Stomach (tissue), 8 donors: ENCODE measurements at regions not wholly inside any gene's neighbourhood (a gene's known extent, or its start where the extent isn't known, plus 50 kb on each side); places are given as distances from the start of the nearest gene placed in this dataset.

Experiments used
- DNase-seq, 2 donors: peaks; one replicate each; pipeline versions ENCODE4 v3.0.0 to v3.0.0-alpha.2; 2013 to 2019
- H3K27ac ChIP-seq, 5 donors: fragments of 200-600 bp in 4 of 5; sonication (generic) in 4 of 5; one replicate each; pipeline ENCODE4 v1.5.1; 2013 to 2019; ENCODE audit warnings: mild to moderate bottlenecking in 1 of 5, moderate library complexity in 1 of 5
- H3K27me3 ChIP-seq, 3 donors: fragments of 200-600 bp; sonication (generic); one replicate each; pipeline ENCODE4 v1.5.1; 2017 to 2019; ENCODE audit warnings: mixed run types in 1 of 3
- H3K36me3 ChIP-seq, 4 donors: fragments of 200-600 bp; sonication (generic); 1 replicate in 3 of 4; 2 replicates in 1 of 4; pipeline ENCODE4 v1.5.1; 2016 to 2019
- H3K4me1 ChIP-seq, 4 donors: fragments of 200-600 bp; sonication (generic); one replicate each; pipeline ENCODE4 v1.5.1; 2016 to 2019
- H3K4me3 ChIP-seq, 4 donors: fragments of 200-600 bp; sonication (generic) in 3 of 4; one replicate each; pipeline ENCODE4 v1.5.1; 2016 to 2019; ENCODE audit warnings: mild to moderate bottlenecking in 1 of 4
- H3K9me3 ChIP-seq, 4 donors: fragments of 200-600 bp; sonication (generic); one replicate each; pipeline ENCODE4 v1.5.1; 2016 to 2019
- CTCF ChIP-seq, 7 experiments: fragments of 450-650 bp in 4 of 7; fragments of 200-600 bp in 3 of 7; sonication (generic) in 3 of 7; IDR thresholded peaks; one replicate each; pipeline ENCODE4 v1.5.1; 2016 to 2019; ENCODE audit warnings: antibody characterized with exemption in 7 of 7, control low read depth in 2 of 7, mild to moderate bottlenecking in 1 of 7
- EP300 ChIP-seq: sonication (generic); formaldehyde crosslinking; IDR thresholded peaks from one replicate; pipeline ENCODE4 v1.6.1; 2017; ENCODE audit warnings: antibody characterized with exemption
- POLR2A ChIP-seq, 4 donors: fragments of 450-650 bp; IDR thresholded peaks; one replicate each; pipeline ENCODE4 v1.6.1; 2016; ENCODE audit warnings: antibody characterized with exemption in 4 of 4, control low read depth in 2 of 4, mild to moderate bottlenecking in 1 of 4, moderate library complexity in 1 of 4
- POLR2AphosphoS5 ChIP-seq, 3 donors: sonication (generic); formaldehyde crosslinking; IDR thresholded peaks; one replicate each; pipeline ENCODE4 v1.6.1; 2016; ENCODE audit warnings: antibody characterized with exemption in 3 of 3
- WGBS, 5 donors: extraction: QIAGEN DNeasy Blood & Tissue Kit in 3 of 5; methylation state at CpG; one replicate each; pipeline versions ENCODE4 v1.1.5 to v1.1.7; 2013 to 2018; 5-methylcytosine and 5-hydroxymethylcytosine counted together
- intact Hi-C: fragments of 100-400 bp; cut with DNase I; formaldehyde crosslinking; loops from one replicate; pipeline ENCODE4 v1.15.1; 2023; ENCODE audit warnings: low total_unique reads
- donor health status: healthy with polysubstance abuse.
- donor health status: Bipolar disorder and iron deficiency.
- donor health status: healthy.

GRCh38 chr5:171520300-171521174 is 101.1 kb downstream of the FGF18 start:
- DNase-seq = peak in 1 of 2 donors; percentile 56
- H3K36me3 ChIP-seq = no peaks in the 10 kb centered on the region
- TF ChIP-seq POLR2A (IDR thresholded peaks at IDR 0.05) (no peak), CTCF (IDR thresholded peaks at IDR 0.05) (no peak), EP300 (no peak), POLR2AphosphoS5 (IDR thresholded peaks at IDR 0.05) (no peak)
- WGBS, 5 donors = 37 to 62% (median 48%) methylated on average over 12 to 20 of the region's 20 CpGs
- H3K4me1 ChIP-seq = peaks cover 0 to 34% (median 14%) of the 10 kb centered on the region in 4 donors
- H3K27me3 ChIP-seq = no peaks in the 10 kb centered on the region
- H3K9me3 ChIP-seq = no peaks in the 10 kb centered on the region
- intact Hi-C loops = no loop called here
- H3K27ac ChIP-seq = peak overlapping the region in 4 of 5 donors; percentile 37 to 75 (median 49)
- no peak overlapping the region for H3K4me3 ChIP-seq

DNA sequence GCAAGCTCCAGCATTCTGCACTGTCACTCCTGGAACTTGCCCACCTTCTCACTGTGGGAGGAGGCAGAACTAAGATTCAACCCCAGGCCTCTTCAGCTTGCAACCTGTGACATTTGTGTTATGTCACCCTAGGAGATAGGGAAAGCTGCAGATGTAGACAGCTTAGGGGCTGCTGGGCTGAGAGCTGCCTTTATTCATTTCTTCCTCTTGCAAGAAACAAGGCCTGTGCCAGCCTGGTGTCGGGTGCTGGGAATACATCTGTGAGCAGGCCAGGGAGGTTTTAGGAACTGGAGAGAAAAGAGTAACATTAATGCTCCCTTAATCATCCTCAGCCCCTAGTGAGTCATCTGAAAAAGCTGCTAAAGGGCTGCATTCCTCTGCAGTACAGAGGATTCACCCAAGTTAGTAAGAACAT is 101.8 kb downstream of the FGF18 start:
- peak in 1 of 2 donors; percentile 52 for DNase-seq
- H3K4me3 ChIP-seq = no peak overlapping the region
- TF ChIP-seq POLR2A (IDR thresholded peaks at IDR 0.05) = no peak
- TF ChIP-seq CTCF (IDR thresholded peaks at IDR 0.05) = no peak
- TF ChIP-seq POLR2AphosphoS5 (IDR thresholded peaks at IDR 0.05) = peak in 1 of 3 donors; percentile 48
- no peak for TF ChIP-seq EP300
- H3K4me1 ChIP-seq = peaks cover 0 to 34% (median 14%) of the 10 kb centered on the region in 4 donors
- 48 to 83% (median 58%) methylated on average over 1 of the region's 1 CpG for WGBS, 5 donors
- peak overlapping the region in 4 of 5 donors; percentile 37 to 75 (median 49) for H3K27ac ChIP-seq
- no peaks in the 10 kb centered on the region for H3K36me3 ChIP-seq
- intact Hi-C loops = no loop called here
- H3K9me3 ChIP-seq = no peaks in the 10 kb centered on the region
- no peaks in the 10 kb centered on the region for H3K27me3 ChIP-seq

GRCh38 chr5:171521679-171522078 is 102.2 kb downstream of the FGF18 start:
- Histone ChIP-seq H3K4me3 (no peak overlapping the region), H3K27me3 (no peaks in the 10 kb centered on the region), H3K27ac (peak overlapping the region in 4 of 5 donors; percentile 18 to 75 (median 42)), H3K9me3 (no peaks in the 10 kb centered on the region), H3K4me1 (peaks cover 0 to 34% (median 14%) of the 10 kb centered on the region in 4 donors), H3K36me3 (no peaks in the 10 kb centered on the region)
- 57 to 72% (median 68%) methylated on average over 3 of the region's 3 CpGs for WGBS, 5 donors
- intact Hi-C loops = no loop called here
- no peak for TF ChIP-seq EP300
- TF ChIP-seq POLR2A (IDR thresholded peaks at IDR 0.05) = no peak
- TF ChIP-seq CTCF (IDR thresholded peaks at IDR 0.05) = no peak
- TF ChIP-seq POLR2AphosphoS5 (IDR thresholded peaks at IDR 0.05) = no peak
- no peak for DNase-seq

DNA sequence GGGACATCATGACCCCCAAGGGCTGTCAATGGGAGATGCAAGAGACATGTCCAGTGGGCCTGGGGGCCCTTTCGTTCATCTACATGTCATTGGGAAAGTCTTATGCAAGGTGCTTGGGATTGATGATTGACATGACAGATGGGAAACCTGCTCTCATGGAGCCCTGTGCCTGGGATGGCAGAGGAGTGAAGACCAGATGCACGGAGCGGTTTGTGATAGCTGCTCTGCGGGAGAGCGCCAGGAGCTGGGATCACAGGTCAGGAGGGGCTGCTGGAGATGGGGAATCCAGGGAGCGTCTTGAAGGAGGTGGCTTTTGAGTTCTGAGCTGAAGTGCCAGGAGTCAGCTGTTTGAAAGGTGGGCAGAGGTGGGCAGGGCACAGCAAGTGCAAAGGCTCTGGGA is 104.3 kb downstream of the FGF18 start:
- TF ChIP-seq CTCF (IDR thresholded peaks at IDR 0.05) (no peak), POLR2A (IDR thresholded peaks at IDR 0.05) (no peak), POLR2AphosphoS5 (IDR thresholded peaks at IDR 0.05) (no peak), EP300 (no peak)
- DNase-seq = no peak
- no peak overlapping the region for H3K4me3 ChIP-seq
- 78 to 91% (median 88%) methylated on average over 6 of the region's 6 CpGs for WGBS, 5 donors
- H3K9me3 ChIP-seq = no peaks in the 10 kb centered on the region
- no peaks in the 10 kb centered on the region for H3K36me3 ChIP-seq
- peaks cover 0 to 34% (median 14%) of the 10 kb centered on the region in 4 donors for H3K4me1 ChIP-seq
- H3K27me3 ChIP-seq = no peaks in the 10 kb centered on the region
- no peak overlapping the region for H3K27ac ChIP-seq
- intact Hi-C loops = no loop called here
